MM.1S (cell line): ENCODE measurements at regions not wholly inside any gene's neighbourhood (a gene's known extent, or its start where the extent isn't known, plus 50 kb on each side); places are given as distances from the start of the nearest gene placed in this dataset.

Experiments used
- DNase-seq: peaks from one replicate; pipeline ENCODE4 v3.0.0-alpha.2; 2015
- H2AFZ ChIP-seq: fragments of 300-600 bp; sonication (generic); 2 replicates; pipeline ENCODE4 v1.6.0; 2016; ENCODE audit warnings: antibody characterized with exemption, low read length
- H3F3A ChIP-seq: fragments of 300-600 bp; sonication (generic); 2 replicates; pipeline ENCODE4 v1.6.1; 2016; ENCODE audit warnings: mild to moderate bottlenecking, antibody characterized with exemption, low read length, moderate library complexity, mixed read lengths; ENCODE audit not compliant: insufficient read depth
- H3K27ac ChIP-seq: fragments of 300-600 bp; sonication (generic); 2 replicates; pipeline ENCODE4 v1.5.1; 2016; ENCODE audit warnings: mild to moderate bottlenecking, low read length
- H3K27me3 ChIP-seq: fragments of 300-600 bp; sonication (generic); replicated peaks from 2 replicates; pipeline ENCODE4 v1.6.0; 2016; ENCODE audit warnings: low read length; ENCODE audit not compliant: insufficient read depth
- H3K36me3 ChIP-seq: fragments of 300-600 bp; sonication (generic); replicated peaks from 2 replicates; pipeline ENCODE4 v1.6.1; 2016; ENCODE audit warnings: mild to moderate bottlenecking, low read length, mixed read lengths; ENCODE audit not compliant: insufficient read depth
- H3K4me1 ChIP-seq: fragments of 300-600 bp; sonication (generic); 2 replicates; pipeline ENCODE4 v1.6.1; 2016; ENCODE audit warnings: low read length, mixed read lengths
- H3K4me2 ChIP-seq: fragments of 300-600 bp; sonication (generic); 2 replicates; pipeline ENCODE4 v1.6.0; 2016; ENCODE audit warnings: low read depth, low read length
- H3K4me3 ChIP-seq: fragments of 300-600 bp; sonication (generic); 2 replicates; pipeline ENCODE4 v1.5.1; 2016; ENCODE audit warnings: low read length, mixed read lengths
- H3K79me2 ChIP-seq: fragments of 300-600 bp; sonication (generic); 2 replicates; pipeline ENCODE4 v1.6.1; 2016; ENCODE audit warnings: mixed run types, low read length, mixed read lengths
- H3K9ac ChIP-seq: fragments of 300-600 bp; sonication (generic); 2 replicates; pipeline ENCODE4 v1.6.1; 2016; ENCODE audit warnings: low read length, mixed read lengths
- H3K9me2 ChIP-seq: fragments of 300-600 bp; sonication (generic); replicated peaks from 2 replicates; pipeline ENCODE4 v1.6.1; 2016; ENCODE audit warnings: mild to moderate bottlenecking, low read length, mixed read lengths; ENCODE audit not compliant: insufficient read depth
- H3K9me3 ChIP-seq: fragments of 300-600 bp; sonication (generic); replicated peaks from 2 replicates; pipeline ENCODE4 v1.6.1; 2016; ENCODE audit warnings: mild to moderate bottlenecking, low read length, mixed read lengths; ENCODE audit not compliant: insufficient read depth
- H4K20me1 ChIP-seq: fragments of 300-600 bp; sonication (generic); 2 replicates; pipeline ENCODE4 v1.6.1; 2016; ENCODE audit warnings: mild to moderate bottlenecking, low read length, moderate library complexity, mixed read lengths; ENCODE audit not compliant: insufficient read depth
- EZH2 ChIP-seq: fragments of 300-600 bp; sonication (generic); optimal IDR thresholded peaks from 2 replicates; pipeline ENCODE3; 2017; ENCODE audit warnings: low read depth, mild to moderate bottlenecking, antibody characterized with exemption, low read length, mixed read lengths
- EZH2phosphoT487 ChIP-seq: fragments of 300-600 bp; sonication (generic); IDR thresholded peaks from 2 replicates; pipeline ENCODE4 v1.6.1; 2018; ENCODE audit warnings: antibody characterized with exemption, low read length
- TF ChIP-seq, protein P1 (sequence below): fragments of 300-600 bp; sonication (generic); IDR thresholded peaks from 2 replicates; pipeline ENCODE4 v1.5.1; 2016; ENCODE audit warnings: antibody characterized with exemption, low read length, mixed read lengths

DNA sequence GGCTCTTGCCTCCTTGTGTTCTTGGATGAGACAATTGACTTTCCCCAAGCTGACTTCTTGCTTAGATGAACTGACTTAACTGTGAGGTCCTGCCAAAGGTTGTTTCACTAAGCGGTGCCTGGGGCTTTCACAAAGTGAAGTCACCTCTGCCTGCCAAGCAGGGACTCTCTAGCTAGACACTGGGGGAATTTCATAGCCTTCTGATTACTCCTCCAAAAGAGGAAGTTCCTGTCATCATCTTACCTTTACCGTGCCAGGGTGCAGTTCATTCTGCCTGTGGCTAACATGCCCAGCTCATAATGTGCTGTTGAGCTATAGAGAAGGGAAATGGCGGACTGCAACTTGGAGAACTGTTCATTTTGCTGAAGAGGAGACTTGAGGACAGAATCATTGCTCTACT lies 472.0 kb upstream of the WWC1 start:
- H4K20me1 ChIP-seq = no peaks in the 10 kb centered on the region
- no peaks in the 10 kb centered on the region for H3K36me3 ChIP-seq
- DNase-seq = no peak
- no peaks in the 10 kb centered on the region for H3K79me2 ChIP-seq
- no peak overlapping the region for H3K4me3 ChIP-seq
- no peak overlapping the region for H3K9ac ChIP-seq
- no peaks in the 10 kb centered on the region for H3K27me3 ChIP-seq
- H3F3A ChIP-seq = no peaks in the 10 kb centered on the region
- H3K4me2 ChIP-seq = no peak overlapping the region
- H3K4me1 ChIP-seq = no peaks in the 10 kb centered on the region
- H3K9me2 ChIP-seq = no peaks in the 10 kb centered on the region
- TF ChIP-seq EZH2 = no peak
- TF ChIP-seq, protein P1, sequence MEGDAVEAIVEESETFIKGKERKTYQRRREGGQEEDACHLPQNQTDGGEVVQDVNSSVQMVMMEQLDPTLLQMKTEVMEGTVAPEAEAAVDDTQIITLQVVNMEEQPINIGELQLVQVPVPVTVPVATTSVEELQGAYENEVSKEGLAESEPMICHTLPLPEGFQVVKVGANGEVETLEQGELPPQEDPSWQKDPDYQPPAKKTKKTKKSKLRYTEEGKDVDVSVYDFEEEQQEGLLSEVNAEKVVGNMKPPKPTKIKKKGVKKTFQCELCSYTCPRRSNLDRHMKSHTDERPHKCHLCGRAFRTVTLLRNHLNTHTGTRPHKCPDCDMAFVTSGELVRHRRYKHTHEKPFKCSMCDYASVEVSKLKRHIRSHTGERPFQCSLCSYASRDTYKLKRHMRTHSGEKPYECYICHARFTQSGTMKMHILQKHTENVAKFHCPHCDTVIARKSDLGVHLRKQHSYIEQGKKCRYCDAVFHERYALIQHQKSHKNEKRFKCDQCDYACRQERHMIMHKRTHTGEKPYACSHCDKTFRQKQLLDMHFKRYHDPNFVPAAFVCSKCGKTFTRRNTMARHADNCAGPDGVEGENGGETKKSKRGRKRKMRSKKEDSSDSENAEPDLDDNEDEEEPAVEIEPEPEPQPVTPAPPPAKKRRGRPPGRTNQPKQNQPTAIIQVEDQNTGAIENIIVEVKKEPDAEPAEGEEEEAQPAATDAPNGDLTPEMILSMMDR = no peak
- no peak for TF ChIP-seq EZH2phosphoT487
- H3K9me3 ChIP-seq = no peaks in the 10 kb centered on the region
- H2AFZ ChIP-seq = no peak overlapping the region
- H3K27ac ChIP-seq = no peak overlapping the region

GRCh38 chr5:167820101-167820990 lies 471.1 kb upstream of the WWC1 start:
- no peaks in the 10 kb centered on the region for H4K20me1 ChIP-seq
- TF ChIP-seq, protein P1 = no peak
- no peak for TF ChIP-seq EZH2
- TF ChIP-seq EZH2phosphoT487 = no peak
- H3K36me3 ChIP-seq = no peaks in the 10 kb centered on the region
- H3K9me2 ChIP-seq = no peaks in the 10 kb centered on the region
- no peak overlapping the region for H2AFZ ChIP-seq
- H3K4me2 ChIP-seq = no peak overlapping the region
- H3K4me1 ChIP-seq = no peaks in the 10 kb centered on the region
- no peaks in the 10 kb centered on the region for H3K27me3 ChIP-seq
- no peak overlapping the region for H3K4me3 ChIP-seq
- H3K9ac ChIP-seq = no peak overlapping the region
- H3K27ac ChIP-seq = no peak overlapping the region
- no peaks in the 10 kb centered on the region for H3K9me3 ChIP-seq
- no peaks in the 10 kb centered on the region for H3F3A ChIP-seq
- no peaks in the 10 kb centered on the region for H3K79me2 ChIP-seq
- DNase-seq = no peak

GRCh38 chr5:167821151-167821550 lies 470.3 kb upstream of the WWC1 start:
- TF ChIP-seq EZH2 = no peak
- TF ChIP-seq, protein P1 = no peak
- TF ChIP-seq EZH2phosphoT487 = no peak
- H3K79me2 ChIP-seq = no peaks in the 10 kb centered on the region
- H3K4me3 ChIP-seq = no peak overlapping the region
- no peaks in the 10 kb centered on the region for H3K27me3 ChIP-seq
- no peaks in the 10 kb centered on the region for H3K36me3 ChIP-seq
- no peak overlapping the region for H3K4me2 ChIP-seq
- DNase-seq = no peak
- no peak overlapping the region for H2AFZ ChIP-seq
- H4K20me1 ChIP-seq = no peaks in the 10 kb centered on the region
- H3F3A ChIP-seq = no peaks in the 10 kb centered on the region
- H3K9ac ChIP-seq = no peak overlapping the region
- H3K4me1 ChIP-seq = no peaks in the 10 kb centered on the region
- no peak overlapping the region for H3K27ac ChIP-seq
- no peaks in the 10 kb centered on the region for H3K9me3 ChIP-seq
- no peaks in the 10 kb centered on the region for H3K9me2 ChIP-seq
